GM12878 (cell line): ENCODE measurements at regions not wholly inside any gene's neighbourhood (a gene's known extent, or its start where the extent isn't known, plus 50 kb on each side); places are given as distances from the start of the nearest gene placed in this dataset.

Experiments
- ASH2L ChIP-seq: fragments of 300-600, 200-600 bp; sonication (generic); IDR thresholded peaks from 2 replicates; pipeline ENCODE4 v1.6.1; 2017; ENCODE audit warnings: low read depth, mild to moderate bottlenecking, borderline replicate concordance
- SP1 ChIP-seq: IDR thresholded peaks from one replicate; pipeline ENCODE4 v1.6.1; 2011; ENCODE audit warnings: low read depth, low read length
- SUZ12 ChIP-seq: fragments of 200-600 bp; sonication (generic); IDR thresholded peaks from one replicate; pipeline ENCODE4 v1.6.1; 2018; ENCODE audit warnings: antibody characterized with exemption, mild to moderate bottlenecking; ENCODE audit not compliant: unreplicated experiment
- TF ChIP-seq, protein P1 (sequence below): IDR thresholded peaks from 2 replicates; pipeline ENCODE4 v1.6.1; 2012; ENCODE audit warnings: mild to moderate bottlenecking, low read depth, low read length
- TF ChIP-seq, protein P2 (sequence below): IDR thresholded peaks from 2 replicates; pipeline ENCODE4 v1.6.1; 2012; ENCODE audit warnings: improper control_type of control experiment, low read depth, low read length; ENCODE audit not compliant: insufficient replicate concordance
- TF ChIP-seq, protein P3 (sequence below), 3 experiments: IDR thresholded peaks in 2 of 3; conservative IDR thresholded peaks in 1 of 3; 2 replicates each; pipeline ENCODE4 v1.5.1; 2011; ENCODE audit warnings: low read depth in 3 of 3, low read length in 3 of 3, mild to moderate bottlenecking in 3 of 3, control low read depth in 2 of 3, moderate library complexity in 2 of 3, inconsistent platforms in 1 of 3, mixed read lengths in 1 of 3; ENCODE audit not compliant: control insufficient read depth in 2 of 3, insufficient read depth in 1 of 3; ENCODE audit errors: extremely low read depth in 1 of 3

DNA sequence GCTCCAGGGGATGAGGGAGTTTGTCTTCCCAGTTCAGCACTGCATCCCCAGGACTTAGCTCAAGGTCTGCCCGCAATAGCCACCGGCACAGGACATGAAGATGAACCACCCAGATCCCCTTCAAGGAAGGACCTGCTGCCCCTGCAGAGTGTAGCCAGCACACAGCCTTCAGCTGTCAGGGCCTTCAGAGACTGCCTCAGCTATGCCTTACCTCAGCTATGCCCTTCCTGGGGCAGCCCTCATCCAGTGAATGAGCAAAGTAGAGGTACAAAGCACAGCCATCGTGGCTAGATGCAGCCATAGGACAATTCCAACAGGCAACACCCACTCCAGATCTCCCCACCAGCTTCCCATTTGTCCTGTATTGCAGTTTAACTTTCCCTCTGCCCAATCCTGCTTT is 291.2 kb upstream of the STT3B start (continued):
- TF ChIP-seq, protein P1, sequence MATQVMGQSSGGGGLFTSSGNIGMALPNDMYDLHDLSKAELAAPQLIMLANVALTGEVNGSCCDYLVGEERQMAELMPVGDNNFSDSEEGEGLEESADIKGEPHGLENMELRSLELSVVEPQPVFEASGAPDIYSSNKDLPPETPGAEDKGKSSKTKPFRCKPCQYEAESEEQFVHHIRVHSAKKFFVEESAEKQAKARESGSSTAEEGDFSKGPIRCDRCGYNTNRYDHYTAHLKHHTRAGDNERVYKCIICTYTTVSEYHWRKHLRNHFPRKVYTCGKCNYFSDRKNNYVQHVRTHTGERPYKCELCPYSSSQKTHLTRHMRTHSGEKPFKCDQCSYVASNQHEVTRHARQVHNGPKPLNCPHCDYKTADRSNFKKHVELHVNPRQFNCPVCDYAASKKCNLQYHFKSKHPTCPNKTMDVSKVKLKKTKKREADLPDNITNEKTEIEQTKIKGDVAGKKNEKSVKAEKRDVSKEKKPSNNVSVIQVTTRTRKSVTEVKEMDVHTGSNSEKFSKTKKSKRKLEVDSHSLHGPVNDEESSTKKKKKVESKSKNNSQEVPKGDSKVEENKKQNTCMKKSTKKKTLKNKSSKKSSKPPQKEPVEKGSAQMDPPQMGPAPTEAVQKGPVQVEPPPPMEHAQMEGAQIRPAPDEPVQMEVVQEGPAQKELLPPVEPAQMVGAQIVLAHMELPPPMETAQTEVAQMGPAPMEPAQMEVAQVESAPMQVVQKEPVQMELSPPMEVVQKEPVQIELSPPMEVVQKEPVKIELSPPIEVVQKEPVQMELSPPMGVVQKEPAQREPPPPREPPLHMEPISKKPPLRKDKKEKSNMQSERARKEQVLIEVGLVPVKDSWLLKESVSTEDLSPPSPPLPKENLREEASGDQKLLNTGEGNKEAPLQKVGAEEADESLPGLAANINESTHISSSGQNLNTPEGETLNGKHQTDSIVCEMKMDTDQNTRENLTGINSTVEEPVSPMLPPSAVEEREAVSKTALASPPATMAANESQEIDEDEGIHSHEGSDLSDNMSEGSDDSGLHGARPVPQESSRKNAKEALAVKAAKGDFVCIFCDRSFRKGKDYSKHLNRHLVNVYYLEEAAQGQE: no peak
- TF ChIP-seq, protein P2, sequence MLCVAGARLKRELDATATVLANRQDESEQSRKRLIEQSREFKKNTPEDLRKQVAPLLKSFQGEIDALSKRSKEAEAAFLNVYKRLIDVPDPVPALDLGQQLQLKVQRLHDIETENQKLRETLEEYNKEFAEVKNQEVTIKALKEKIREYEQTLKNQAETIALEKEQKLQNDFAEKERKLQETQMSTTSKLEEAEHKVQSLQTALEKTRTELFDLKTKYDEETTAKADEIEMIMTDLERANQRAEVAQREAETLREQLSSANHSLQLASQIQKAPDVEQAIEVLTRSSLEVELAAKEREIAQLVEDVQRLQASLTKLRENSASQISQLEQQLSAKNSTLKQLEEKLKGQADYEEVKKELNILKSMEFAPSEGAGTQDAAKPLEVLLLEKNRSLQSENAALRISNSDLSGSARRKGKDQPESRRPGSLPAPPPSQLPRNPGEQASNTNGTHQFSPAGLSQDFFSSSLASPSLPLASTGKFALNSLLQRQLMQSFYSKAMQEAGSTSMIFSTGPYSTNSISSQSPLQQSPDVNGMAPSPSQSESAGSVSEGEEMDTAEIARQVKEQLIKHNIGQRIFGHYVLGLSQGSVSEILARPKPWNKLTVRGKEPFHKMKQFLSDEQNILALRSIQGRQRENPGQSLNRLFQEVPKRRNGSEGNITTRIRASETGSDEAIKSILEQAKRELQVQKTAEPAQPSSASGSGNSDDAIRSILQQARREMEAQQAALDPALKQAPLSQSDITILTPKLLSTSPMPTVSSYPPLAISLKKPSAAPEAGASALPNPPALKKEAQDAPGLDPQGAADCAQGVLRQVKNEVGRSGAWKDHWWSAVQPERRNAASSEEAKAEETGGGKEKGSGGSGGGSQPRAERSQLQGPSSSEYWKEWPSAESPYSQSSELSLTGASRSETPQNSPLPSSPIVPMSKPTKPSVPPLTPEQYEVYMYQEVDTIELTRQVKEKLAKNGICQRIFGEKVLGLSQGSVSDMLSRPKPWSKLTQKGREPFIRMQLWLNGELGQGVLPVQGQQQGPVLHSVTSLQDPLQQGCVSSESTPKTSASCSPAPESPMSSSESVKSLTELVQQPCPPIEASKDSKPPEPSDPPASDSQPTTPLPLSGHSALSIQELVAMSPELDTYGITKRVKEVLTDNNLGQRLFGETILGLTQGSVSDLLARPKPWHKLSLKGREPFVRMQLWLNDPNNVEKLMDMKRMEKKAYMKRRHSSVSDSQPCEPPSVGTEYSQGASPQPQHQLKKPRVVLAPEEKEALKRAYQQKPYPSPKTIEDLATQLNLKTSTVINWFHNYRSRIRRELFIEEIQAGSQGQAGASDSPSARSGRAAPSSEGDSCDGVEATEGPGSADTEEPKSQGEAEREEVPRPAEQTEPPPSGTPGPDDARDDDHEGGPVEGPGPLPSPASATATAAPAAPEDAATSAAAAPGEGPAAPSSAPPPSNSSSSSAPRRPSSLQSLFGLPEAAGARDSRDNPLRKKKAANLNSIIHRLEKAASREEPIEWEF: no peak
- TF ChIP-seq SUZ12: no peak
- TF ChIP-seq ASH2L: no peak
- TF ChIP-seq, protein P3, sequence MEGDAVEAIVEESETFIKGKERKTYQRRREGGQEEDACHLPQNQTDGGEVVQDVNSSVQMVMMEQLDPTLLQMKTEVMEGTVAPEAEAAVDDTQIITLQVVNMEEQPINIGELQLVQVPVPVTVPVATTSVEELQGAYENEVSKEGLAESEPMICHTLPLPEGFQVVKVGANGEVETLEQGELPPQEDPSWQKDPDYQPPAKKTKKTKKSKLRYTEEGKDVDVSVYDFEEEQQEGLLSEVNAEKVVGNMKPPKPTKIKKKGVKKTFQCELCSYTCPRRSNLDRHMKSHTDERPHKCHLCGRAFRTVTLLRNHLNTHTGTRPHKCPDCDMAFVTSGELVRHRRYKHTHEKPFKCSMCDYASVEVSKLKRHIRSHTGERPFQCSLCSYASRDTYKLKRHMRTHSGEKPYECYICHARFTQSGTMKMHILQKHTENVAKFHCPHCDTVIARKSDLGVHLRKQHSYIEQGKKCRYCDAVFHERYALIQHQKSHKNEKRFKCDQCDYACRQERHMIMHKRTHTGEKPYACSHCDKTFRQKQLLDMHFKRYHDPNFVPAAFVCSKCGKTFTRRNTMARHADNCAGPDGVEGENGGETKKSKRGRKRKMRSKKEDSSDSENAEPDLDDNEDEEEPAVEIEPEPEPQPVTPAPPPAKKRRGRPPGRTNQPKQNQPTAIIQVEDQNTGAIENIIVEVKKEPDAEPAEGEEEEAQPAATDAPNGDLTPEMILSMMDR (IDR thresholded peaks at IDR 0.05 in 2 of 3, conservative IDR thresholded peaks at IDR 0.05 in 1 of 3; ENCODE audit: control insufficient read depth in 2 of 3, extremely low read depth in 1 of 3, insufficient read depth in 1 of 3, low read depth in 3 of 3, low read length in 3 of 3): no peak
- no peak for TF ChIP-seq SP1
